HG03135 (cell line): ENCODE measurements at regions not wholly inside any gene's neighbourhood (a gene's known extent, or its start where the extent isn't known, plus 50 kb on each side); places are given as distances from the start of the nearest gene placed in this dataset.

Experiments used
- ATAC-seq: cut with Tn5 transposase; IDR thresholded peaks from one replicate; pipeline ENCODE4 v1.9.1; 2021; ENCODE audit warnings: mild to moderate bottlenecking, moderate library complexity; ENCODE audit not compliant: unreplicated experiment

- ATAC-seq, result no peak
Measured at GRCh38 chr10:2476218-2476811, 591.0 kb upstream of the PFKP start.

DNA sequence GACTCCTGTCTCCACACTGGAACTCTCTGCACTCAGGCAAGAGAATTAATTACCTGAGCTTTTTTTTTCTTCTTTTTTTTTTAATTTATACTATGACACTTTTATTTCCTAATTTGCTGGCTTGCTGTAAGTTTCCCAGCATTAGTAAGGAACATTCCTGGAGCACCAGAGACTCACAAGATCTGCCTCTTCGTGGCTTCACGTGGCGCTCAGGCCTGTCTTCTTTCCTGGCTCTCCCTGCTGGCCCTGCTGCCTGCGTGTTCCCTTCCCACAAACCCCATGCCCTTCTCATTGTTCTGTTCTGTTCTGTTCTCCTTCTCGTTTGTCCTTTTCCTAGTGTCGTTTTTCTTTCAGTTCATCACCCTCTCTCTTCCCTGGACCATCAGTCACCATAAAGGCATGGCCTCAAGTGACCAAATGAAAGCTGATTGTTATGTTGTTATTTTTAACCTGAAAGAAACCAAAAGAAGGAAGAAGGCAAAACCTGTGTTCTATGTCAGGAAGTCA is 591.6 kb upstream of the PFKP start:
- no peak for ATAC-seq

DNA sequence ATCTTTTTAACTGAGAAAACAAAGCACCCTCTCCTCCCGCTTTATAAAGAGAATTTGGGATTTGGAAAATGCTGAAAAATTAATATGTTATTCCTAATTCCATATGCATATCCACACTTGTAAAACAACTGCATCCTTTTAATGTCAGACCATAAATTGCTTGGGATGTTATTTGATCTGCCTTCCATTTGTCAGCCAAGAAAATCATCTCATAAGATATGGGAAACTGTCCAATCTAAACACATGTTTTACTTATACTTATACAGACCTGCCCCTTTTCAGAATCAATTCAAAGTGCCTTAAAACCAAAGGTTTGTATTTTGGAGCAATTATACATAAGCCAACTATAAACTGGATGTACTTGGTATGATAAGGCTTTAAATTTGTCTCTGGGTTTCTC is 595.5 kb upstream of the PFKP start:
- ATAC-seq, result no peak

- ATAC-seq, result no peak
Measured at GRCh38 chr10:2469802-2470201, 597.5 kb upstream of the PFKP start.

DNA sequence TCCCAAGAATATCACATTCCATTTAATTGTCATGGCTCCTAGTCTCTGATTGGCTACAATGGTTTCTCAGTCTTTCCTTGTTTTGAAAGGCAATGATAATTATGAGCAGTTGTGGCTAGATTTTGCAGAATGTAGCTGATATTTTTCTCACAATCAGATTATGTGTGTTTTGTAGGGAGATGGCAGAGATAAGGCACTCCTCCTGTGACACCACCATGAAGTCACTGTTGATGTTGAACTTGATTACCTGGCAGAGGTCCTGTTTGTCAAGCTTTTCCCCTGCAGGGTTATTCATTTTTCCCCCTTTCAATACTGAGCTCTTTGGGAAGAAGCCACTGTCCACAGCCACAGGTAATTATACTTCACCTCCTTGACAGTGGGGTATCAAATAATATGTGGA is 602.9 kb upstream of the PFKP start:
- no peak for ATAC-seq

- no peak for ATAC-seq
Measured at GRCh38 chr10:2463316-2463715, 604.0 kb upstream of the PFKP start.

- ATAC-seq, result no peak
Measured at GRCh38 chr10:2462581-2462980, 604.8 kb upstream of the PFKP start.

GRCh38 chr10:2460812-2461211 is 606.5 kb upstream of the PFKP start:
- ATAC-seq, result no peak

DNA sequence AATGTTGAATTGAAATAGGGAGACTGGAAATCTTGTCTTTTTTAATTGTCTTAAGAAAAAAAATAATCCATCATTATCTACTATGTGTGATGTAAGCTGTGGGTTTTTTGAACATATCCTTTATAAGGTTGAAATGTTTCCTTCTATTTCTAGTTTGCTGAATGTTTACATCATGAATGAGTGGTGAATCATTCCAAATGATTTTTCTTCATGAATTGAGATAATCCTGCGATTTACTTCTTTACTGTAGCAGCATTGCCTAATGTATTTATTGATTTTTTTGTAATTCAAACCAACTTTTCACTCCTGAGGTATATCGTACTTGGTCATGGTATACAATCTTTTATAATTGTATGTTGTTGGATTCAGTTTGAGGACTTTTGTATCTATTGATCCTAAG is 607.6 kb upstream of the PFKP start:
- no peak for ATAC-seq

DNA sequence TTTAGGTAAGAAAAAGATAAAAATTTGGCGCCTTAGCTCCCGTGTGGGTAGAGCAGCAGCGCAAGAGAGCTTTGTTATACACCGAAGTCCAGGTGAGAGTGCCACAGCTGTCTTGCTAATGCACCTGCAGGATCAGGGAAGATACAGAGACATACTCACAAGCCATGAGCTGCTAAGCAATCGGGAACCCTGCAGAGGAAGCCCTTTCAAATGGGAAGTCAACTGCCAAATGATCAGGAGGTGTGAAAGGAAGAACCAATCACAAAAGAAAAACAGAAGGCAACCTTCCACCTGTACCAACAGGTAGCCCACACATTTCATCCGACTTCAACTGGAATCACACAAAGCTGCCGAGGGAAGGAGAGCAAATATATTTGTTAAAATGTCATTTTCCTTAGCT is 610.5 kb upstream of the PFKP start:
- ATAC-seq, result no peak

DNA sequence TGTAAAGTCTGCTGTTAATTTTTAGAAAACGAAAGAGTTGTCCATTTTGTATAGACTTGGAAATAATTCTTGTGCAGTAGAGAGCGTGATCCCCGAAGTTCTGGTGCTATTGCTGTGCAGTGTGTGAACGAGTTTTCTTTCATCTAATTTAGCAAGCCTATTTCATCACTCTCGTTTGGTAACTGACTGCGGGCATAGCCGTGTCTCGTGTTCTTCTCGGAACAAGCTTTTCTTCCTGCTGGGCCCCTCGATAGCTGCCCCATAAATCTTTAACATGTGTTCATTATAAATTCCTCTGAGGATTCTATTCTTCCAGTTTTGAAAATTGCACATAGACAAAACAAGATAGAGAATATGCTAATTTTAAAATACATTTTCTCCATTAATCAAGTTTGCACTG is 622.0 kb upstream of the PFKP start:
- no peak for ATAC-seq

GRCh38 chr10:2439983-2440382 is 627.4 kb upstream of the PFKP start:
- ATAC-seq, result no peak

- ATAC-seq, result no peak
Measured at GRCh38 chr10:2439000-2439399, 628.3 kb upstream of the PFKP start.

- no peak for ATAC-seq
Measured at GRCh38 chr10:2438248-2438939, 629.0 kb upstream of the PFKP start.

DNA sequence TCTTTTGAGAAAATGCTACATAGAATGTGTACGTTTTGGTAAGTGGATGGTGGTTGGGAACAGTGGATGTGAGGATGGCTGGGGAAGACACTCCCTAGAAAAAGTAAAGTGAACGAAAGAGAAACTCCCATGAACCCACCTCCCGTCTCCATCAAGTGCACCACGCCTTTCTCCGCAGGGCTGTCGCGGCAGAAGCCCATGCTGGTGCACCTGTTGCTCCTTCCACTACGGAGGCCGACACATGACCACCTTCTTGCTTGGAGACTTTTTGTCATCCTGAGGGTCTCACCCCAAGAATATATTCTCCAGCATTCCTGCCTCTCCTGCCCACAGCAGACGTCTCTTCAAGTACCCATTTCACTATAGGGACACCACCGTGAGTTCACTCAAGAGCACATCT is 630.4 kb upstream of the PFKP start:
- ATAC-seq, result no peak

GRCh38 chr10:2431961-2432360 is 635.4 kb upstream of the PFKP start:
- ATAC-seq, result no peak

- no peak for ATAC-seq
Measured at GRCh38 chr10:2427412-2427811, 639.9 kb upstream of the PFKP start.

DNA sequence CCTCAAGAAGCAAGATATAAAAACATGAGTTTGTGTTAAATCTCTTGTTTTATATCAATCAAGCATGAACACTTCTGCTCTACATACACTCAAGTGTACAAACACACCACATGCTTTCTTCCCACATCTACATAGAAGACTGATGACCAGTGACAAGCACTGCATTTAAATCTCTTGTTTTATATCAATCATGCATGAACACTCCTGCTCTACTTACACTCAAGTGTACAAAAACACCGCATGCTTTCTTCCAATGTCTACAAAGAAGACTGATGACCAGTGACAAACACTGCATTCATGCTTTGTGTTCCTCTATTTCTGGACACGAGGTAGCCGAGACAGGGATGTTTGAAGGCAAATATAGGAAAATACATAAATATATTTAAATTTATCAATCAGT is 642.0 kb upstream of the PFKP start:
- ATAC-seq, result no peak

DNA sequence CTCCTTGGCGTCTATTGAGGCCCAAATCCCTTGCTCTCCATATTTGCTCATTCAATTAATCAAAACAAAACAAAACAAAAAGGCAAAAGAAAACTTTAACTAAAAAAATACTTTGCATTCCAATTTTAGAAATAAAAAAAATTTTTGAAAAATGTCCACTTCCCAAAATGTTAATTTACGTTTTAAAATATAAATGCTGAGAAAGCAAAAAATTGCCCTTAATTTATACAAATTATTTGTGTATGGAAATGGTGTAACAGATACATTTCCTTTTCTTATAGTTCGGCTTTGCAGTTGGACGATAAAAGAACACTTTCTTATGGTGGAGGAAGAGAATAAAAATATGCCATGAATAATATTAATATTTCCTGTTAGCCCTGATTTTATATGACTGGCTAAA is 652.8 kb upstream of the PFKP start:
- no peak for ATAC-seq

- no peak for ATAC-seq
Measured at GRCh38 chr10:2414039-2414438, 653.3 kb upstream of the PFKP start.

DNA sequence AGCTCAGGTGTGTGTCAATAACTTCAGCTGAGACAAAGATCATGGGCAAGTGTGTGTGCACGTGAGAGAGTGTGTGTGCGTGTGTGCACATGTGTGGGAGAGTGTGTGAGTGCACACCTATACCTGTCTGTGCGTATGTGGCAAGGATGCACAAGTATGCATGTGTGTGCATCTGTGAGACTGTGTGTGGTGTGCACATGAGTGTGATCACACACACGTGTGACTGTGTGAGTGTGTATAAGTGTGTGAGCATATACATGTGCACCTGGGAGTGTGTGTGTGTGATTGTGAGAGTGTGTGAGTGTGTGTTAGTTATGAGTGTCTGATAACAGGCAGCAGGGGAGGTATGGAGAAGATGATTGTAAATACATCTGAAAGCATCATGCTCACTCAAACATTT is 657.3 kb upstream of the PFKP start:
- ATAC-seq, result no peak

DNA sequence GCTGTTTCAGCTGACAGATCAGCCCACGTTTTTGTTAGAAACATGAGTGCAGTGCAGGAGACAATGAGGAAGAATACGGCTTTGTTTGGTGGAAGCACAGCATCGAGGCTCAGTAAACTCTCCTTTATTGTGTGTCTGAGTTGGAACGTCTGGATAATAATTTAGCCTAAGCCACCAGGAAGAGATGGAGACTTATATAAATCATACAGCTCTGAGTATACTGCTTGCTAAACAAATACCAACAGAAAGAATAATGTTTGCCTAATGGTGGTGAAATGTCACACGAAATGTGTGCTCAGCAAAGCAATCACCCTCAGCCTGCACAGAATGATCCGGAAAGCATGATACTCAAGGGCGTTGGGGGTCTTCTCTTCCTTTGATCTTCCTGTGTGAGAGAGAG is 664.1 kb upstream of the ADARB2 start:
- ATAC-seq, result no peak

DNA sequence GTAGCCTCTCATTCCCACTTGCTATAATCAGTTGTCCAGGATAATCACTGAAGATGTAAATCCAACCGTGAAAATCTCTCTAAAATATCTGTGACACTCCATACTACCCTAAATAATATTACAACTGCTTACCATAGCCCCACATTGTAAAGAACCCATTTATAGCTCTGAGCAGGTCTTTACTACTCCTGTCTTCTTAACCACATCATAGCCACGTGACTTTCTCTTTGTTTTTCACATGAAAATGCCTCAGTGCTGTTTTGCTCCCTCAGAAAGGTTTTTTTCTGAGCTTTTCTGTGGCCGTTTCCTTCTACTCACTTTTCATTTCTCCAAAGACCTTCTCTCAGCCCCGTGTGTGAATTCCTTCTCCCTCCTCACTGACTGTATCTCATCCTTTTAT is 662.2 kb upstream of the ADARB2 start:
- ATAC-seq, result no peak
